ENCODE measurements at regions not wholly inside any gene's neighbourhood (a gene's known extent, or its start where the extent isn't known, plus 50 kb on each side); places are given as distances from the start of the nearest gene placed in this dataset.

GRCh38 chr1:195332102-195332501 is 1276.1 kb downstream of the KCNT2 start:
- Mint-ChIP-seq H3K9me3 (no peaks in the 10 kb centered on the region), H3K4me1 (peaks cover 7% of the 10 kb centered on the region), H3K27ac (no peak overlapping the region), H3K36me3 (ENCODE audit: low read depth) (no peaks in the 10 kb centered on the region), H3K4me3 (no peak overlapping the region), H3K27me3 (ENCODE audit: insufficient read depth) (no peaks in the 10 kb centered on the region)
- H3K9ac ChIP-seq (ENCODE audit: extremely low read depth, low read length, poor library complexity, severe bottlenecking), result no peak overlapping the region
- no peaks in the 10 kb centered on the region for H3K4me1 ChIP-seq (ENCODE audit: control insufficient read depth, insufficient read depth, low read length)
- H3K9me3 ChIP-seq (ENCODE audit: control insufficient read depth, low read length), result no peaks in the 10 kb centered on the region
- H3K36me3 ChIP-seq (ENCODE audit: control insufficient read depth, insufficient read depth, low read length), result no peaks in the 10 kb centered on the region
- no peak for TF ChIP-seq CTCF (conservative IDR thresholded peaks at IDR 0.05)
- DNase-seq, result no peak
- WGBS, 2 experiments (ENCODE audit: insufficient coverage in 1 of 2, insufficient read length in 1 of 2), result no CpG with 5 or more reads among the region's 1 CpG
- no peak overlapping the region for H3K27ac ChIP-seq (ENCODE audit: low read depth, low read length)
- H3K4me3 ChIP-seq (ENCODE audit: low read length), result no peak overlapping the region
- no peaks in the 10 kb centered on the region for H3K27me3 ChIP-seq (ENCODE audit: control insufficient read depth, insufficient read depth, low read length, poor library complexity, severe bottlenecking)

- H3K36me3 ChIP-seq (ENCODE audit: control insufficient read depth, insufficient read depth, low read length), result no peaks in the 10 kb centered on the region
- no peaks in the 10 kb centered on the region for H3K27me3 Mint-ChIP-seq (ENCODE audit: insufficient read depth)
- H3K4me1 Mint-ChIP-seq, result no peaks in the 10 kb centered on the region
Observed at GRCh38 chr1:195328681-195329080, 1279.6 kb downstream of the KCNT2 start.

GRCh38 chr1:195328102-195328501 is 1280.1 kb downstream of the KCNT2 start:
- Histone ChIP-seq H3K9me3 (ENCODE audit: control insufficient read depth, low read length) (no peaks in the 10 kb centered on the region), H3K27me3 (ENCODE audit: control insufficient read depth, insufficient read depth, low read length, poor library complexity, severe bottlenecking) (no peaks in the 10 kb centered on the region), H3K4me1 (ENCODE audit: control insufficient read depth, insufficient read depth, low read length) (no peaks in the 10 kb centered on the region), H3K4me3 (ENCODE audit: low read length) (no peak overlapping the region), H3K9ac (ENCODE audit: extremely low read depth, low read length, poor library complexity, severe bottlenecking) (no peak overlapping the region), H3K27ac (ENCODE audit: low read depth, low read length) (no peak overlapping the region), H3K36me3 (ENCODE audit: control insufficient read depth, insufficient read depth, low read length) (no peaks in the 10 kb centered on the region)
- Mint-ChIP-seq H3K9me3 (no peaks in the 10 kb centered on the region), H3K36me3 (ENCODE audit: low read depth) (no peaks in the 10 kb centered on the region), H3K27ac (no peak overlapping the region), H3K4me3 (no peak overlapping the region), H3K27me3 (ENCODE audit: insufficient read depth) (no peaks in the 10 kb centered on the region), H3K4me1 (no peaks in the 10 kb centered on the region)
- no peak for DNase-seq
- WGBS, 2 experiments (ENCODE audit: insufficient coverage in 1 of 2, insufficient read length in 1 of 2), result 84 to 95% methylated on average over 2 of the region's 2 CpGs
- TF ChIP-seq CTCF (conservative IDR thresholded peaks at IDR 0.05), result no peak

More at GRCh38 chr1:195328681-195329080, 1279.6 kb downstream of the KCNT2 start:
- no peaks in the 10 kb centered on the region for H3K9me3 Mint-ChIP-seq
- Histone ChIP-seq H3K9ac (ENCODE audit: extremely low read depth, low read length, poor library complexity, severe bottlenecking) (no peak overlapping the region), H3K4me1 (ENCODE audit: control insufficient read depth, insufficient read depth, low read length) (no peaks in the 10 kb centered on the region), H3K27me3 (ENCODE audit: control insufficient read depth, insufficient read depth, low read length, poor library complexity, severe bottlenecking) (no peaks in the 10 kb centered on the region), H3K9me3 (ENCODE audit: control insufficient read depth, low read length) (no peaks in the 10 kb centered on the region), H3K4me3 (ENCODE audit: low read length) (no peak overlapping the region), H3K27ac (ENCODE audit: low read depth, low read length) (no peak overlapping the region)
- H3K4me3 Mint-ChIP-seq, result no peak overlapping the region
- H3K36me3 Mint-ChIP-seq (ENCODE audit: low read depth), result no peaks in the 10 kb centered on the region
- no peak for DNase-seq
- no peak overlapping the region for H3K27ac Mint-ChIP-seq
- TF ChIP-seq CTCF (conservative IDR thresholded peaks at IDR 0.05), result no peak
- WGBS, 2 experiments (ENCODE audit: insufficient coverage in 1 of 2, insufficient read length in 1 of 2), result 71% methylated on average over 1 of the region's 2 CpGs; no CpG with 5 or more reads in 1 of the 2 experiments
